ENCODE measurements at regions not wholly inside any gene's neighbourhood (a gene's known extent, or its start where the extent isn't known, plus 50 kb on each side); places are given as distances from the start of the nearest gene placed in this dataset.
"Not testable (repeated sequence)": the region's sequence is repeated elsewhere in the genome, so short reads cannot be mapped to it uniquely, and the experiment has no call there.

GRCh38 chr2:48209214-48209885, 105.1 kb upstream of the FOXN2 start:
- DNase-seq (ENCODE audit: low read depth in 4 of 4, low spot score in 3 of 4), result no peak

GRCh38 chr2:48210189-48210588, 104.3 kb upstream of the FOXN2 start:
- DNase-seq (ENCODE audit: low read depth in 4 of 4, low spot score in 3 of 4), result no peak

- DNase-seq (ENCODE audit: low read depth in 4 of 4, low spot score in 3 of 4), result no peak
Observed at GRCh38 chr2:48213646-48214045, 100.8 kb upstream of the FOXN2 start.

- DNase-seq (ENCODE audit: low read depth in 4 of 4, low spot score in 3 of 4), result no peak
Observed at GRCh38 chr2:48218169-48218568, 96.3 kb upstream of the FOXN2 start.

GRCh38 chr2:48219234-48219554, 95.3 kb upstream of the FOXN2 start:
- DNase-seq (ENCODE audit: low read depth in 4 of 4, low spot score in 3 of 4), result no peak

GRCh38 chr2:48219555-48220436, 94.7 kb upstream of the FOXN2 start:
- no peak for DNase-seq (ENCODE audit: low read depth in 4 of 4, low spot score in 3 of 4)

GRCh38 chr2:48220501-48220900, 94.0 kb upstream of the FOXN2 start:
- no peak for DNase-seq (ENCODE audit: low read depth in 4 of 4, low spot score in 3 of 4)

GRCh38 chr2:48221846-48222516, 92.5 kb upstream of the FOXN2 start:
- DNase-seq (ENCODE audit: low read depth in 4 of 4, low spot score in 3 of 4), result no peak

GRCh38 chr2:48227617-48228344, 86.7 kb upstream of the FOXN2 start:
- DNase-seq (ENCODE audit: low read depth in 4 of 4, low spot score in 3 of 4), result no peak

GRCh38 chr2:48228345-48228684, 86.2 kb upstream of the FOXN2 start:
- no peak for DNase-seq (ENCODE audit: low read depth in 4 of 4, low spot score in 3 of 4)

- no peak for DNase-seq (ENCODE audit: low read depth in 4 of 4, low spot score in 3 of 4)
Observed at GRCh38 chr2:48229063-48229462, 85.4 kb upstream of the FOXN2 start.

- DNase-seq (ENCODE audit: low read depth in 4 of 4, low spot score in 3 of 4), result no peak
Observed at GRCh38 chr2:48230834-48231233, 83.6 kb upstream of the FOXN2 start.

GRCh38 chr2:48232351-48232750, 82.1 kb upstream of the FOXN2 start:
- DNase-seq (ENCODE audit: low read depth in 4 of 4, low spot score in 3 of 4), result no peak

- DNase-seq (ENCODE audit: low read depth in 4 of 4, low spot score in 3 of 4), result no peak
Observed at GRCh38 chr2:48233005-48233404, 81.5 kb upstream of the FOXN2 start.

- DNase-seq (ENCODE audit: low read depth in 4 of 4, low spot score in 3 of 4), result not testable (repeated sequence)
Observed at GRCh38 chr2:48233824-48234223, 80.7 kb upstream of the FOXN2 start.

- no peak for DNase-seq (ENCODE audit: low read depth in 4 of 4, low spot score in 3 of 4)
Observed at GRCh38 chr2:48235076-48235475, 79.4 kb upstream of the FOXN2 start.

GRCh38 chr2:48238381-48238780, 76.1 kb upstream of the FOXN2 start:
- DNase-seq (ENCODE audit: low read depth in 4 of 4, low spot score in 3 of 4), result no peak

- no peak for DNase-seq (ENCODE audit: low read depth in 4 of 4, low spot score in 3 of 4)
Observed at GRCh38 chr2:48240912-48241311, 73.6 kb upstream of the FOXN2 start.

- no peak for DNase-seq (ENCODE audit: low read depth in 4 of 4, low spot score in 3 of 4)
Observed at GRCh38 chr2:48247206-48247605, 67.3 kb upstream of the FOXN2 start.

- DNase-seq (ENCODE audit: low read depth in 4 of 4, low spot score in 3 of 4), result no peak
Observed at GRCh38 chr2:48248251-48248933, 66.1 kb upstream of the FOXN2 start.

GRCh38 chr2:48249025-48249424, 65.5 kb upstream of the FOXN2 start:
- DNase-seq (ENCODE audit: low read depth in 4 of 4, low spot score in 3 of 4), result peak; percentile 59 to 71 (median 70)

Measured in left renal pelvis (tissue), 4 donors.